ENCODE measurements at regions not wholly inside any gene's neighbourhood (a gene's known extent, or its start where the extent isn't known, plus 50 kb on each side); places are given as distances from the start of the nearest gene placed in this dataset.
"Not testable (repeated sequence)": the region's sequence is repeated elsewhere in the genome, so short reads cannot be mapped to it uniquely, and the experiment has no call there.

- no peak for DNase-seq (ENCODE audit: low spot score)
Measured at GRCh38 chr10:84938117-84938905, 609.9 kb downstream of the CCSER2 start.

GRCh38 chr10:84943541-84943940, 615.2 kb downstream of the CCSER2 start:
- DNase-seq (ENCODE audit: low spot score) = no peak

DNA sequence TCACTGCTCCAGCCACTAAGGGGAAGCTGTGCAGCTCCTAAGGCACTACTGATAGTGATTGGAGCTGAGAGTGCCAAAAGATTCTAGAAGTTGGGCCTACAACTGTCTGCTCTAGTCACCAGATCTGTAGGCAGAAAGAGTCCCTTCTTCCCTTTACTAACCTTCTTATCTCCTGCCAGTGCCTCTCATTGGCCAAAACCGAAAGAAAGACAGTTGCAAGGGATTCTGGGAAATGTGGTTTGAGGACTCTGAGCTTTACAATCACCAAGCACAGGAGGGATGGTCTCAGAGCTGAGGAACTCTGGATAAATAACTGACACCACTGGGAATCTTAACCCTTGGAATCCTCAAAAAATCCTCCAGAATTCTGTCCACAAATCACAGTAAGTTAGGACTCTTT, 615.8 kb downstream of the CCSER2 start:
- no peak for DNase-seq (ENCODE audit: low spot score)

DNA sequence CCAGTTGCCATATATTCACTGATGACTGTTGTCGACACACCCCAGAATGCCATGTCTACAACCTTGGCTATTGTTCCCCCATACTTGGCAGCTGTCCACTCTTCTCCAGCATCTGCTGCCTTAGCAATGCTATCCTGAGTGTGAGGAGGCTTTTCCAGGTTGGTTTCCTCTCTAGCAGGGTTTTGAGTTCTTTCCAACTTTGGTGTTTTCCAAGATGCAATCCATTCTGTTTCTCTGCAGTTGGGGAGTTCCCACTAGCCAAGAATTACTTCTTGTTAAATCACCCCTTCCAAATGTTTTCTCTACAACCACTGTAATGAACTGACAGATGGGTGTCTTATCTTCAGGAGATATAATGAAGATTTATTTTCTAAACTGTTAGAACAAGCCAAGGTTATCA, 617.4 kb downstream of the CCSER2 start:
- DNase-seq (ENCODE audit: low spot score) = no peak

- DNase-seq (ENCODE audit: low spot score) = no peak
Measured at GRCh38 chr10:84946904-84947303, 618.5 kb downstream of the CCSER2 start.

DNA sequence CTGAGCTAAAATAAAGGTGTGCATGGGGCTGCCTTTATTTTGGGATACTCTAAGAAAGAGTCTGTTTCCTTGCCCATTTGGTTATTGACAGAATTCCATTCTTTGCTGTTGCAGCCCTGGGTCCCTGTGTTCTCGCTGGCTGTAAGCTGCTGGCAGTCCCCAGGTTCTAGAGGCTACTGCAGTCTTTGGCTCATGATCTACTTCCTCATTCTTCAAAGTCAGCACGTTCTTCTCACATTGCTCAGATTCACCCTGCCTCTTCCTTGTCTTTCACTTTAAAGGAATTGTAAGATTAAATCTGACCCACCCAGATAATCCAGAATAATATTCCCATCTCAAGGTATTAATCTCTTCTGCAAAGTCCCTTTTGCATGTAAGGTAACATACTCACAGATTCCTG, 620.3 kb downstream of the CCSER2 start:
- DNase-seq (ENCODE audit: low spot score) = no peak

GRCh38 chr10:84951616-84952015, 623.2 kb downstream of the CCSER2 start:
- no peak for DNase-seq (ENCODE audit: low spot score)

GRCh38 chr10:84957427-84957826, 629.0 kb downstream of the CCSER2 start:
- DNase-seq (ENCODE audit: low spot score) = no peak

- no peak for DNase-seq (ENCODE audit: low spot score)
Measured at GRCh38 chr10:84965468-84965867, 637.1 kb downstream of the CCSER2 start.

GRCh38 chr10:84966708-84967441, 638.5 kb downstream of the CCSER2 start:
- DNase-seq (ENCODE audit: low spot score) = no peak

GRCh38 chr10:84969297-84969696, 640.9 kb downstream of the CCSER2 start:
- DNase-seq (ENCODE audit: low spot score) = not testable (repeated sequence)

- DNase-seq (ENCODE audit: low spot score) = no peak
Measured at GRCh38 chr10:84987039-84987438, 658.6 kb downstream of the CCSER2 start.

GRCh38 chr10:84988011-84988410, 659.6 kb downstream of the CCSER2 start:
- no peak for DNase-seq (ENCODE audit: low spot score)

DNA sequence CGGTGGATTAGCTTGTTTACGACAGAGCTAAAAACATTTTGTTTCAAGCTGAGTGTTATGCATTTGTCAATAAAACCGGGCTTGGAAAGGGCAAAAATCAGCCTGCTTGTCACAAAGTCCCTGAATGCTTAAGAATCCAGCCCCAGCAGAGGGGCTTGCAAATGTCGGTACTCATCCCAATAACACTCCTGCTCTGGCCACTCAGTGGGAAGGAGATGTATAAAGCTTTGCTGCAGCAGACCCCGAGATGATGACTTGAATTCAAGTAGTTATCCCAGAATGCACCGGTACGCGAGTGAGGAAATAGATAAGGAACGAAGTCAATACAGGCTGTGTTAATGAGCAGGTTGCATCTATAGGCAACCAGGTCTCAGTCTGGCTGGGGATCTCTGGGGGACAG, 662.3 kb downstream of the CCSER2 start:
- no peak for DNase-seq (ENCODE audit: low spot score)

GRCh38 chr10:84991301-84991700, 662.9 kb downstream of the CCSER2 start:
- DNase-seq (ENCODE audit: low spot score) = no peak

DNA sequence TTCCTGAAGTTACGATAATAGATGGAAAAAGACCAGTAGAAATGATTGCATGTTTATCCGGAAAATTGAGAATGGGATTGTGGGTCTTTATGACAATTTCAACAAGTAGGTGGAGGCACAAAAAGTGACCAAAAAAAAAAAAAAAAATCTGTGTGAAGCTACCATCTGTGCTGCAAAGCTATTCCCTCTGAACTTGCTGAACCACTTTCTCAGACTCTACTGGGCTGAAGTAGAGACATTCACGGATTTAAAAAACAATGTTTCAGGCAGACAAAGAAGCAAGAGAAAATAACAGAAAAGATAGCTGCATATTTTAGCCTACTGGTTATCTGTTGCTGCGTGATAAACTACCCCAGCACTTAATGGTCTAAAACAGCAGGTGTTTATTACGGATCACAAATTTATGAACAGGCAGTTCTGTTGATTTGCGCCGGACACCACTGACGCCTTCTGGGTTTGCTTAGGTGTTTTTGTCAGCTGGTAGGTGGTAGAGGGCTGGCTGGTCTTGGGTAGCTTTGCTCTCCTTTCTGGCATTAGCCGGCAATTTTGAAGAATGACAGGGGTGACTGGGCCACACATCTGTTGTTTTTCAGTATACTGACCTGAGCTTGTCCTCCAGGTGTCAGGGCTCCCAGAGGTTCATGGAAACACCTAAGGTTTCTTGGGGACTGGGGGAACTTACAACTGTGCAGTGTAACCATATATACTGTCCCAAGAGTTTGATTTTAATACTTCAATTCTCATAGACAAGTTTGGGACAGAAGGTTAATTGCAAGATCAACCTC, 665.1 kb downstream of the CCSER2 start:
- DNase-seq (ENCODE audit: low spot score) = no peak

DNA sequence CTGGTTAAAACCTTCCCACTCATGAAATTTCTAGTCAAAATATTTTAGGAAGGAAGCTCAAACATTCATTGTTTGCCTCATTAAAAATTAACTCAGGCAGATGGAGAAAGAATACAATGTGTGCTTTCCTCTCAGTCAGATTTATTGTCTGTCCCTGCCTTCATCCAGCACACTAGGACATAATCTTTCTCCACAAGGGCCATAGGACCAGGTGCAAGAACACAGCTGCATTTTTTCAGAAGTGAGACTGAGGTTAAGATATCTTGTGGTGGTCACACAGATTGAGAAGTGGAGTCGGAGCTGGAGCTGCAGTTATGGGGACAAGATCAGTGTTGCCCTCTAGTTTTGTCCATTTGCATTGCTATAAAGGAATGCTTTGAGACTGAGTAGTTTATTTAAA, 666.3 kb downstream of the CCSER2 start:
- no peak for DNase-seq (ENCODE audit: low spot score)

- DNase-seq (ENCODE audit: low spot score) = no peak
Measured at GRCh38 chr10:84996580-84996979, 668.2 kb downstream of the CCSER2 start.

DNA sequence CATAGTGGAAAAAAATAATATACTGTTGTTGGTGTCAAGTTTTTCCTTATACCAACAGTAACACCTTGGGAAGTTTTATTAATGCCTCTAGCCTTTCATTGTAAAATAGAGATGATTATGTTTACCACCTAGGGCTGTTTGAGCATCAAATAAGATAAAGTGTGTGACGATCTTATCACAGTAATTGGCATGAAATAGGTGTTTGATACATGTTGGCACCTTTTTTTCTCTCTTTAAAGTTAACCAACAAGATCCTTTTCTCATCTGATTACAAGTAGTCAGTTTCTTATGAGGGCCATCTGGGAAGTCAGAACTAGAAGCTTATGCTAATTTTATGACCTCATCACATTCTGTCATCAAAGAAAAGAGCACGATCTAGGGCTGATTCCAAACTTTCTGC, 669.5 kb downstream of the CCSER2 start:
- no peak for DNase-seq (ENCODE audit: low spot score)

DNA sequence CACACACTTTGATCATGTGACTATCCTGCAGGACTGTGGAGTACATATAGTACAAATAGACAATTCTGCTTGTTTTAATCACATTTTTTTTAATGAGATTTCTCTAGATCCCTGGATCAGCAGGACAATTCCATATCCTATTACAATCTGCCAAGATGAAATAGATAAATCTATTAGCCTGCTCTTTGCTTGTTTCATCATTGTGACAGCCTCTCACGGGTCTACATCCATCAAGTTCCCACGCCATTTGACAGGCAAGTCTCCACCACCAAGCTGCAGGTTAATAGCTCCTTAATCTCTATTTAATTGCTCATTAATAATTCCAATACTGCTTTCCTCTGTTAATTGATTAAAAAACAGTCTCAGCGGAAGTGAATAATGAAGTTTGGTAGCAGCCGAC, 671.5 kb downstream of the CCSER2 start:
- DNase-seq (ENCODE audit: low spot score) = no peak

DNA sequence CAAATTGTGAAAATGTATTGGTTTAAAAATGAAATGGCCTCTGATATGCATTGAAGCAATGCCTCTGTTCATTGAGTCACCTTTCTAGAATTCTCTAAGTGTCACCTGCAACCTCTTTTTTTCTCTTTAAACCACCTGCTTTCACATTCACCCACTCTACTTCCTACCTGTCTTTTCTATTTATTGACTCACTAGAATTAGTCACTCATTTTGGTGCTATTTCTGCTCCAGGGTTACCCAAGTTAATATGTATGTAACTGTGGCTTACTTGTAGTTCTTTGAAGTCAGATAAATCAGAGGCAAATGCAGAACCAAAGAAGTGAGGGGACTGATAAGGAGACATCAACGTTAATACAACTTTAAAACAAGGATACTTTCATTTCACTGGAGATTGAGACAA, 674.7 kb downstream of the CCSER2 start:
- DNase-seq (ENCODE audit: low spot score) = no peak

DNA sequence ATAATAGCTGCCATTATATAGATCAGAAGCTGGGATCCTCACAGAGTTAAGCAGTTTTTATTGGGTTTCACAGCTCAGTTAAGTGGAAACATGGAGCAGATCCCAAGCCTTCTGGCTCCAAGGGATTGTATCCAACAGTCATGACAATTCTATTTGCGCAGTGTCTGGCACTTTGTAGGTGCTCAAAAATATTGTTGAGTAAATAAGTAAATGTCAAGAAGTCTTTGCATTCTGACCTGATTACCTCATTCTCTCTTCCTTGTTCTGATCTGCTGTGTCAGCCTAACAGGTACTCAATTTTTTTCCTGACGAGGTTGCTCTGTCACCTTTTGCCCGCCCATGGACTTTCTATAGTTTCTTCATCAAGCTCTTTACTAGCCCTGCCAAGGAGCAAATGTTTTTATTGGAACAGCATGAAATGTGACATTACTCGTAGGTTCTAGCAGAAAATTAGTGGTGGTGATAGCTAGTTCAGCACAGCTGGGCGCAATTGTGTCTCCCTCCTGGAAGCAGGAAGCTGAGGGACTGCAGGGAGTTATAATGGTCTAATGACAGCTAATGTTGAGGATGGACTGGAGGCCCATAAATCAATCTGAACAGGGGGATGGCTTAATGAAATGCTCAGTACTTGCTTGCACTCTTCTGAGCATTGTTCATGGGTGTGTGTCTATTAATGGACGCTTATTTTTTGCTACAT, 680.2 kb downstream of the CCSER2 start:
- DNase-seq (ENCODE audit: low spot score) = no peak
